SK-N-SH (cell line): ENCODE measurements at regions not wholly inside any gene's neighbourhood (a gene's known extent, or its start where the extent isn't known, plus 50 kb on each side); places are given as distances from the start of the nearest gene placed in this dataset.

ENCODE experiments used
- ELF1 ChIP-seq: IDR thresholded peaks from 2 replicates; pipeline ENCODE4 v1.4.0; 2012
- EP300 ChIP-seq, 2 experiments: IDR thresholded peaks; 2 replicates each; pipeline versions ENCODE4 v1.4.0 to v1.6.1; 2012; ENCODE audit warnings: borderline replicate concordance in 1 of 2, low read depth in 1 of 2, low read length in 1 of 2
- EZH2phosphoT487 ChIP-seq: fragments of 200-600 bp; sonication (generic); IDR thresholded peaks from 2 replicates; pipeline ENCODE4 v1.6.1; 2017; ENCODE audit warnings: low read depth, mixed run types, mild to moderate bottlenecking, antibody characterized with exemption, moderate library complexity, borderline replicate concordance
- NRF1 ChIP-seq: IDR thresholded peaks from 2 replicates; pipeline ENCODE4 v1.6.1; 2012; ENCODE audit warnings: low read depth, mild to moderate bottlenecking, low read length
- POLR2AphosphoS5 ChIP-seq: IDR thresholded peaks from 2 replicates; pipeline ENCODE4 v1.6.1; 2012; ENCODE audit warnings: low read depth, low read length
- RAD21 ChIP-seq: IDR thresholded peaks from 2 replicates; pipeline ENCODE4 v1.6.1; 2012; ENCODE audit warnings: mild to moderate bottlenecking, low read length
- RCOR1 ChIP-seq: fragments of 150-350 bp; IDR thresholded peaks from 2 replicates; pipeline ENCODE4 v1.6.1; 2017; ENCODE audit warnings: antibody characterized with exemption, low read length
- RFX5 ChIP-seq: IDR thresholded peaks from 2 replicates; pipeline ENCODE4 v1.6.1; 2012; ENCODE audit warnings: mild to moderate bottlenecking, improper control_type of control experiment, low read length
- SMC3 ChIP-seq: IDR thresholded peaks from 2 replicates; pipeline ENCODE4 v1.6.1; 2012; ENCODE audit warnings: low read depth, low read length, improper control_type of control experiment
- TF ChIP-seq, protein P1 (sequence below): fragments of 200-600 bp; sonication (generic); IDR thresholded peaks from 2 replicates; pipeline ENCODE4 v1.6.1; 2017; ENCODE audit warnings: antibody characterized with exemption, mild to moderate bottlenecking, moderate library complexity
- TF ChIP-seq, protein P2 (sequence below): IDR thresholded peaks from 2 replicates; pipeline ENCODE4 v1.6.1; 2012; ENCODE audit warnings: mild to moderate bottlenecking, low read depth, low read length, moderate library complexity
- TF ChIP-seq, protein P3 (sequence below): fragments of 150-350 bp; IDR thresholded peaks from 2 replicates; pipeline ENCODE4 v1.6.1; 2017; ENCODE audit warnings: antibody characterized with exemption, low read length, low read depth, borderline replicate concordance

DNA sequence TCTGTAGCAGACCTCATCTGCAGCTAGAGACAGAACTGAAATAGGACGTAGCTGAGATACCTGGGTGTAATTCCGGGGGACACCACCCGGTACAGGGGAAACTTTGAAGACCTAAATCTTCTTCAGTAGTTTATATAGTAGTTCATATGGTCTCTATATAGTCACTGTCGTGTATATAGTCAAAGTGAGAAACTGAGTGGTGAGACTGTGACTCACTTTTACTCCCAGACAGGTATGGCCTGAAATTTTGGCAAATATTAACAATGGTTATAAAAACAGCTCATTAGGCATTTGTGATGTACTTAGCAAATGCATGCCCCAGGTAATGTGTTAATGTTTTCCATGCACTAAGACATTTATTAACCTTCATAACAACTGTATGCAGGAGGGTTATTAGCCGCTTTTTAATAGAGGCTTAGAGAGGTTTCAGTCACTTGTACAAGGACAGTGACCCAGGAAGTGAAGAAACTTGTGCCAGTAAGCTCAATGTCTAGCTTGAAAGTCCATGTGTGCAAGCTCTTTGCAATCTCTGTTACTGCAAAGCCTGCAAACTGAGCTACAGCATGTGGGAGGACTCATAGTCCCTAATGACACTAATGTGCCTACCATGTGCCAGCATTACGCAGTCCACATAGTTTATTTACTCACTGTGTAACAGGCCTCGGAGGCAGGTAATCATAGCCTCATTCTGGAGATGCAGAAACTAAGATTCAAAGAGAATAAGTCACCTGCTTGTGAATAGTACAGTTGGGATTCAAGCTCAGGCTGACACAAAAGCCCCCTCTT lies 165.4 kb upstream of the CHD6 start:
- TF ChIP-seq RFX5 (no peak), RCOR1 (no peak), RAD21 (no peak), EP300 (IDR thresholded peaks at IDR 0.05; ENCODE audit: borderline replicate concordance in 1 of 2, low read depth in 1 of 2, low read length in 1 of 2) (no peak), ELF1 (no peak), NRF1 (no peak), POLR2AphosphoS5 (no peak), EZH2phosphoT487 (no peak), SMC3 (no peak)
- TF ChIP-seq, protein P1, sequence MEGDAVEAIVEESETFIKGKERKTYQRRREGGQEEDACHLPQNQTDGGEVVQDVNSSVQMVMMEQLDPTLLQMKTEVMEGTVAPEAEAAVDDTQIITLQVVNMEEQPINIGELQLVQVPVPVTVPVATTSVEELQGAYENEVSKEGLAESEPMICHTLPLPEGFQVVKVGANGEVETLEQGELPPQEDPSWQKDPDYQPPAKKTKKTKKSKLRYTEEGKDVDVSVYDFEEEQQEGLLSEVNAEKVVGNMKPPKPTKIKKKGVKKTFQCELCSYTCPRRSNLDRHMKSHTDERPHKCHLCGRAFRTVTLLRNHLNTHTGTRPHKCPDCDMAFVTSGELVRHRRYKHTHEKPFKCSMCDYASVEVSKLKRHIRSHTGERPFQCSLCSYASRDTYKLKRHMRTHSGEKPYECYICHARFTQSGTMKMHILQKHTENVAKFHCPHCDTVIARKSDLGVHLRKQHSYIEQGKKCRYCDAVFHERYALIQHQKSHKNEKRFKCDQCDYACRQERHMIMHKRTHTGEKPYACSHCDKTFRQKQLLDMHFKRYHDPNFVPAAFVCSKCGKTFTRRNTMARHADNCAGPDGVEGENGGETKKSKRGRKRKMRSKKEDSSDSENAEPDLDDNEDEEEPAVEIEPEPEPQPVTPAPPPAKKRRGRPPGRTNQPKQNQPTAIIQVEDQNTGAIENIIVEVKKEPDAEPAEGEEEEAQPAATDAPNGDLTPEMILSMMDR, result no peak
- TF ChIP-seq, protein P2, sequence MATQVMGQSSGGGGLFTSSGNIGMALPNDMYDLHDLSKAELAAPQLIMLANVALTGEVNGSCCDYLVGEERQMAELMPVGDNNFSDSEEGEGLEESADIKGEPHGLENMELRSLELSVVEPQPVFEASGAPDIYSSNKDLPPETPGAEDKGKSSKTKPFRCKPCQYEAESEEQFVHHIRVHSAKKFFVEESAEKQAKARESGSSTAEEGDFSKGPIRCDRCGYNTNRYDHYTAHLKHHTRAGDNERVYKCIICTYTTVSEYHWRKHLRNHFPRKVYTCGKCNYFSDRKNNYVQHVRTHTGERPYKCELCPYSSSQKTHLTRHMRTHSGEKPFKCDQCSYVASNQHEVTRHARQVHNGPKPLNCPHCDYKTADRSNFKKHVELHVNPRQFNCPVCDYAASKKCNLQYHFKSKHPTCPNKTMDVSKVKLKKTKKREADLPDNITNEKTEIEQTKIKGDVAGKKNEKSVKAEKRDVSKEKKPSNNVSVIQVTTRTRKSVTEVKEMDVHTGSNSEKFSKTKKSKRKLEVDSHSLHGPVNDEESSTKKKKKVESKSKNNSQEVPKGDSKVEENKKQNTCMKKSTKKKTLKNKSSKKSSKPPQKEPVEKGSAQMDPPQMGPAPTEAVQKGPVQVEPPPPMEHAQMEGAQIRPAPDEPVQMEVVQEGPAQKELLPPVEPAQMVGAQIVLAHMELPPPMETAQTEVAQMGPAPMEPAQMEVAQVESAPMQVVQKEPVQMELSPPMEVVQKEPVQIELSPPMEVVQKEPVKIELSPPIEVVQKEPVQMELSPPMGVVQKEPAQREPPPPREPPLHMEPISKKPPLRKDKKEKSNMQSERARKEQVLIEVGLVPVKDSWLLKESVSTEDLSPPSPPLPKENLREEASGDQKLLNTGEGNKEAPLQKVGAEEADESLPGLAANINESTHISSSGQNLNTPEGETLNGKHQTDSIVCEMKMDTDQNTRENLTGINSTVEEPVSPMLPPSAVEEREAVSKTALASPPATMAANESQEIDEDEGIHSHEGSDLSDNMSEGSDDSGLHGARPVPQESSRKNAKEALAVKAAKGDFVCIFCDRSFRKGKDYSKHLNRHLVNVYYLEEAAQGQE, result no peak
- TF ChIP-seq, protein P3, sequence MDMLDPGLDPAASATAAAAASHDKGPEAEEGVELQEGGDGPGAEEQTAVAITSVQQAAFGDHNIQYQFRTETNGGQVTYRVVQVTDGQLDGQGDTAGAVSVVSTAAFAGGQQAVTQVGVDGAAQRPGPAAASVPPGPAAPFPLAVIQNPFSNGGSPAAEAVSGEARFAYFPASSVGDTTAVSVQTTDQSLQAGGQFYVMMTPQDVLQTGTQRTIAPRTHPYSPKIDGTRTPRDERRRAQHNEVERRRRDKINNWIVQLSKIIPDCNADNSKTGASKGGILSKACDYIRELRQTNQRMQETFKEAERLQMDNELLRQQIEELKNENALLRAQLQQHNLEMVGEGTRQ, result no peak
